ENCODE measurements at regions not wholly inside any gene's neighbourhood (a gene's known extent, or its start where the extent isn't known, plus 50 kb on each side); places are given as distances from the start of the nearest gene placed in this dataset.

DNA sequence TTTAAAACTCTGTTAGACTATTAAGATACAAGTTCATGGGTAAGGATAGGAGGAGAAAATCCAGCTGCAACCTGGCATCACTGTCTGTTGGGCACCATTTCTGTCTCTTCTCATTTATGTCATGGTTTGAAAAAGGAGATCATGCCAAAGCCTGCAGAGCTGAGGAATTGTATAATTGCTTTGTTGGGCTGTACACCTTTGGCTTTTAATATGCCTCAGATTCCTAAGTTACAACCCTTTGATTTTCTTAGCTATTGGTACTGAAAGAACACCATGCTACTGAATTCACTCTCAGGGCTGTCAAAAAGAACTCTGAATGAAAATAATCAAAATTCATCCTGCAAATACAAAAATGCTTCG lies 174.3 kb downstream of the ACKR3 start:
- TF ChIP-seq TCF12 (IDR thresholded peaks at IDR 0.05; ENCODE audit: low read depth) (no peak), MAX (IDR thresholded peaks at IDR 0.05) (no peak), CREB1 (IDR thresholded peaks at IDR 0.05; ENCODE audit: low read depth) (no peak), TAF1 (IDR thresholded peaks at IDR 0.05; ENCODE audit: low read depth) (no peak), YY1 (IDR thresholded peaks at IDR 0.05; ENCODE audit: low read depth) (no peak), REST (IDR thresholded peaks at IDR 0.05; ENCODE audit: low read depth) (no peak), RAD21 (IDR thresholded peaks at IDR 0.05; ENCODE audit: low read depth) (no peak), EP300 (IDR thresholded peaks at IDR 0.05; ENCODE audit: borderline replicate concordance) (no peak), FOXM1 (IDR thresholded peaks at IDR 0.05; ENCODE audit: borderline replicate concordance, low read depth) (no peak), CEBPB (IDR thresholded peaks at IDR 0.05) (no peak), USF1 (IDR thresholded peaks at IDR 0.05) (no peak), TEAD4 (IDR thresholded peaks at IDR 0.05) (no peak), NFIC (IDR thresholded peaks at IDR 0.05) (no peak), EGR1 (IDR thresholded peaks at IDR 0.05) (no peak)

Measured in Ishikawa (cell line).